Activated CD4-positive, alpha-beta T cell treated with anti-CD3 and anti-CD28 coated beads for 4 hours (primary cell): ENCODE measurements at regions not wholly inside any gene's neighbourhood (a gene's known extent, or its start where the extent isn't known, plus 50 kb on each side); places are given as distances from the start of the nearest gene placed in this dataset.
A peak's percentile ranks its signal among the peaks of the same experiment; 100 is the strongest.
"Not testable (repeated sequence)": the region's sequence is repeated elsewhere in the genome, so short reads cannot be mapped to it uniquely, and the experiment has no call there.

Source experiments
- DNase-seq, 2 donors: peaks; one replicate each; pipeline ENCODE4 v3.0.0-alpha.2; 2020

DNA sequence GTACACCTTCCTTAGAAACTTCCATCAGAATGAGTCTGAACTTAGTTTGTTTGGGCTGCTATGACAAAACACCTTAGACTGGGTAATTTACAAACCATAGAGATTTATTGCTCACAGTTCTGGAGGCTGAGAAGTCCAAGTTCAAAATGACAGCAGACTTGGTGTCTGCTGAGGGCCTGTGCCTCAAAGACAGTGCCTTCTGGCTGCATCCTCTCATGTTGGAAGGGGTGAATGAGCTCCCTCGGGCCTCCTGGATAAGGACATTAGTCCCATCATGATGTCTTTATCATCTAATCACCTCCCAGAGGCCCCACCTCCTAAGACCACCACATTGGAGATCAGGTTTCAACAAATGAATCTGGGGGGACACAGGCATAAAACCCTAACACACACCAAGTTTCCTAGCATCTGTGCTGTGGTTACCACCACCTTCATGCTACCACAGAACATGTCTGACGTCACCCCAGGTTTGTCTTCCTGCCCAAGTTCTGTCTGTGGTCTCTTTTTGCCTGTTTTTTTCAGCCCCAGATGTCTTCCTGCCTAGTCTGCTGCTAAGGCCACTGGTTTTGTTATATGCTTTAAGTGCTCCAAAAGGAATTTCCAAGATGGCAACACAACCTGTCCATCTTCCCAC is 150.9 kb upstream of the COBL start:
- no peak for DNase-seq

DNA sequence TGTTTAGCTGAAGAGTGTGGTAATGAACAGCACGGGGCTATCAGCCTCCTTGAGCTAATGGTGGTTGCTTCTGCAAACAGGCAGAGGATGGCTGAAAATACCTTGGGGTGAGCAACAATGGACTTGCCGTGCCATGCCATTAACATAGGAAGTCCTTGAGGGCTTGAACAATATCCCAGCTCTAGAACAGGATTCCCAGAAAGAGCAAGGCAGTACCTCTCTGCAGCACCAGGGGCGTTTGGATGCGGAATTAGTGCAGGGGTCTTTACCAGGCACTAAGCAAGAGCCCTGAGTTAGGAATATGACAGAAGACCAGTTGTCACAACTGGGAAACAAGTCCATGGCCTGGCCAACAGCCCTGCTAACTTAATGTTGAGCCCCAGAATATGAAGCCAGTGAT is 143.2 kb upstream of the COBL start:
- no peak for DNase-seq

DNA sequence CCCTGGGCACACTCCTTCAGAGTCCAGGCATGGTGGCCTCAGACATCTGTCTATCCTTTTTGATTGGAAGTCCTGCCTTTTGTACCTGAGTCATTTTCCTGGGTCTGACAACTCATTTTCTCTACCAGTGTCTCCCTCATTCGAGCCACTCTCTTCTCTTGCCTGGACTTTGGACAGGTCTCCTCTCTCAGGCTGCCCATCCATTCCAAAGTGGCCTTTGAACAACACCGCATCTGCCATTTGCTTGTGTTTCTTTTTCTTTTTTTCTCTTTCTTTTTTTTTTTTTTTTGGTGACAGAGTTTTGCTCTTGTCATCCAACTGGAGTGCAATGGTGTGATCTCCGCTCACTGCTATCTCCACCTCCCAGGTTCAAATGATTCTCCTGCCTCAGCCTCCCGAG is 142.1 kb upstream of the COBL start:
- DNase-seq: no peak

DNA sequence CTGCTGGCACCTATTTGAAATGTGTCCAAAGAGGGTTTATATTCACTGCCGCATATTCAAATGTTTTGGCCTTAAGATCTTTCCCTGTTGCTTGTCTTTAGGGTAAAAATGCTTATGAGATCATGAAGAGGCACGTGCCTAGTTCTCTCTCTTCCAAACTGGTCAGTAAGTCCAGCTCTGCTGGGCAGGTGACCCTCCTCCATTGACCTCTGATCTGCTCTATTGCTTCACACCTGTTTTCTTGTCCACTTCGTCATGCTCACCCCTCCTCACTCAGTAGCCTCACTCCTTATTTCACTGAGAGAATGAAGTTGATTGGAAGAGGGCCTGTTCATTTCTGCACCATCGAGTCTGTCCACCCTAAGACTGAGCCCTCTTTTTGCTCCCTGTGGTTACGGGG is 140.5 kb upstream of the COBL start:
- no peak for DNase-seq

DNA sequence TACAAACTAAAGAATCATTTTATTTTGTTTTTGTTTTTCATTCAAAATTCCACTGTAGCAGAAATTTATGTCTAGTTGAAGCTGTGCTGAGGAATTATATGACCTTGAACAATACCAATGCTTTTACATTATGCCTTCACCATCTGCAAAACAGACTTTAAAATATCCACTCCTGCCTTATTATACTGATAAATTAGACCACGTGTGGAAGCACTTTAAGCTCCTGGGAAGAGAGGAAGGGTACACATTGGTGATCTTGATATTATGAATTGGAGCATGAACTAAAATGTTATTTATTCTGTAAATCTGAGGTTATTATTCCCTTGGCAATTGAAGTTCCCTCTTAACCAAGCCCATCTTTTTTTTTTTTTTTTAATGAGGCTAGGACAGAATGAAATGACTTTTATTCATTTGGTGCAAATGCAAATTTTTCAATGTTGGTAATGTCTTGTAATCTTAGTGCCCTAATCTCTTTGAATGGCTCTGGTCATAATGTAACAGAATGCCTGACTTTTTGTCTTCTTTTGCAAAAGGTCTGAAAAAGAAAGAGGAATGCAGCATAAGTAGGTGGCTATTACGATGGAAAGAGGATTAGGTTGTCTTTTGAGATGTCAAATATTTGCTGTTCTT is 139.9 kb upstream of the COBL start:
- no peak for DNase-seq

DNA sequence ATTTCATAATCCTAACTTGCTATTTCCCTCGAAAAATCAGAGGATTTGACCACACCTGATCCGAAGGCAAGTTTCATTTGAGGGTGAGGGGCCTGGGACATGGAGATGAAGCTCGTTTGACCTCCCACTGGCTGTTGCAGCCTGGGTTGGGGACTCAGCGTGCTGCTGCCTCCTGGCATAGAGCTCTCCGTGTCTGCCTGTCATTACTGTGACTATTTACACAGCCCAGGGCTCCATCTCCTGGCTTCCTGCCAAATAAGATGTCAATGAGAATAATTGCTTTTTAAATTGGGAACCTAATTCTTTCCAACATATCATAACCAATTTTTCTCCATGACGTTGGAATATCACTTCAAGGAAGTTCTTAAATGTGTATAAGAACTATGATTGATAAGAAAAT is 139.3 kb upstream of the COBL start:
- DNase-seq: no peak

DNA sequence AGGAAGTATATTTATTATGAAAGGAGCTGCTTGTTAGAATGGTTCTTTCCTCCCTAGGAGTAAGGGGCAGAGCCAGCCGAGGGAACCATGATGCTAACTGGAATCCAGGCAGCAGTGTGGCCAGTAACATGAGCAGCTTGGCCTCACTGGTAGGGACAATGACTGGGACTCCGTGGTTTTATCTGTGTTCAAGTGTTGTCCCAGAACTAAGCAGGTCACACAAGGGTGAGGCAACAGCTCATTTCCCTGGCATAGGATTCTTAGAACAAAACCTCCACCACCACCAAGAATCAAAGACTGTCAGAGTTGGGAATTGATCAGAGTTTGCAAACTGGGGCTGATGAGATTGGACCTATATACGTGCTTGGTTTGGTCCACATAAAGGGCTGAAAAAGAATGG is 138.9 kb upstream of the COBL start:
- DNase-seq: no peak

DNA sequence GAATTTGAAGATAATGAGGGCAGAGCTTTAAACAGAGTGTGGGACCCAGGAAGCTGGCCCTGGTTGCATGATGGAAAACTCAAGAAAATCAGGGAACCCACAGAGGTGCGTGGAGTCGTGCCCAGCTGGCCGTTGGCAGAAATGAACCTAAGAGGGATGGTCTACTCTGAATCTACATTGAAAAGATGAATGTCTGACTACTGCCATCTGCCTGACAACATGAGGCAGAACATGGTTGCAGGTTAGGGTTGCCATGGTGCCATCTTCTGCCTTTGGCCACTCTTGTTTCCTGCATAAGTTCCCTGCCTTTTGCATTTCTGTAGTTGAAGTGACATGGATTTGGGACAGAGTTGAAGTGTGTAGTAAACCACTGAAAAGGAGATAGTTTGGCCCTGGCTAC is 138.5 kb upstream of the COBL start:
- DNase-seq: no peak

DNA sequence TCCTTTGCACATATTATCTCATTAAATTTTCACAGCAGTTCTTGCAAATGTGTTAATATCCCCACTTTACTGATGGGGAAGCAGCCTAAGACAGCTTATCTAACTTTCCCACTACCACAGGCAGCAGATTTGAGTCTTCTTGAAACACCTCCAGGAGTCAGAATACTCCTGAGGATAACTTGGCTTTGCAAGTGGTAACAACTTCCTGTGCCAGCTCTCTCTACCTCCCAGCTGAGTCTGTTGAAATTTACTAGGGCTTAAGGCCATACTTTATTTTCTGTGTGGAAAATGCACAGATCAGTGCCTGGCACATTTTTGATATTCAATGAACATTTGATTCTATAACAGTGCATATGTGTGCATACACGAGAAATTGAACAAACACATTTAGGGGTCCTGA is 136.1 kb upstream of the COBL start:
- no peak for DNase-seq

DNA sequence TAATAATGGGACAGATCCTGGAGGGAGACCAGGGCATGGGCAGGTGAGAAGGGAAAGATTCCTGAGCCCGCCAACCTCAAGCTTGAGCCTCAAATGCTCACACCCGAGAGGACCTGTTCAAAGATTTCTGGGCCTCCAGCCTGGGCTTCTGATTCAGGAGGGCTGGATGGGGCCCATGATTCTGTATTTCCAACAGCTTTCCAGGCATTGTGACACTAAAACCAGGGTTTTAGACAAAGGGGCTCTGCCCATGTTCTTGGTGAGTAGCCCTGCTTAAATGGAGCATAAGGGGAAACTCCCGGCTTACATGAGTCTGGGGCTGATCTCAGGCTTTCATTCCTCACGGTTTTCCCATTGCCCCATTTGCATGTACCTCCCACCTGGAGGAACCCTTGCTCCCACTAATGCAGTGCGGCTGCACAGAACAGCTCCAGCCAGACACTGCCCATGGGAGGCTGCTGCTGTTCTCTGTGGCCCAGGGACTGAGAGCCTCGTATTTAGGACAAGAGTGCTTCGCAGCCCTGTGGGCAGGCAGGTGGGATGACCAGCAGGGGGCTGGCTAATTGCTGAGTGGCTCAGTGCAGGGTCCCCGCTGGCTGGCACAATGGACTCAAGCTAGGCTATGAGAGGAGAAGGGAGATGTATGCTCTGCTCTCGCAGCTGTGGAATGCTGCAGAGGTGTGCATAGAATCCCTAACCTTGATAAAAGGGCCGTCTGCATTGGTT is 135.3 kb upstream of the COBL start:
- DNase-seq: no peak

DNA sequence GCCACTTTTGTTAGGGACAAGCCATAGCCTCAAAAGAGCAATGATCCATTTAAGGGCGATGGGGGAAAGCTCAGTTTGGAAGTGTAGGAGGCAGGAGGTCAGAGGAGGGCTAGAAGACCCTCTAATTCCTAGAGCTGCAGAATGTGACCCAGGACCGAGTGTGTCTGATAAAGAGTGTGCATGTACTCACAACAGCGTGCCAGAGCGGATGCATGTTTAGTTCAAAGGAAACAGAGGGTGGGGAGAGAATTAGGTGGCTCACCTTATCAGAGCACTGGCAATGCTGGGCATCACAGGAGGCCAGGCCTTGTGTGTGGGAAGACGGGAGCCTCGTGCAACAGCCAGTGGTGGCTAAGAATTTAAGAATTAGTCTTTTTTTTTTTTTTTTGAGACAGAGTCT is 133.9 kb upstream of the COBL start:
- no peak for DNase-seq

DNA sequence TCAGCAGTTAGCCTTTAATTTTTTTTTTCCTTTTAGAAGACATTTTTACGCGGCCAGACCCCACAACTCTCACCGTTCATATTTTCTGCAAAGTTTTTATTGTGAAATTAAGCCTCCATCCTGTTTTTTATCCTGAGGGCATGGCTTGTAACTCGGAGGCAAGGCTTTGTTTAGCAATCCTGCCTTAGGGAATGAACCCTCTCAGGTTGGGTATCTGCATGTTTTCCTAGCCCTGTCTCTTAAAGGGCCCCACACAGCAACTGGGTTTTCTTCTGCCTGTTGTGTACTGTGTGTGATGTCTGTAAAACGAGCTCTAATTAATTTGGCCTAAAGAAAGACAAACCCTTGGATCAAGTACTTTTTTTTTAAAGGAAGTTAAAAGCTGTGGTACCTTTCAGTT is 130.2 kb upstream of the COBL start:
- no peak for DNase-seq

DNA sequence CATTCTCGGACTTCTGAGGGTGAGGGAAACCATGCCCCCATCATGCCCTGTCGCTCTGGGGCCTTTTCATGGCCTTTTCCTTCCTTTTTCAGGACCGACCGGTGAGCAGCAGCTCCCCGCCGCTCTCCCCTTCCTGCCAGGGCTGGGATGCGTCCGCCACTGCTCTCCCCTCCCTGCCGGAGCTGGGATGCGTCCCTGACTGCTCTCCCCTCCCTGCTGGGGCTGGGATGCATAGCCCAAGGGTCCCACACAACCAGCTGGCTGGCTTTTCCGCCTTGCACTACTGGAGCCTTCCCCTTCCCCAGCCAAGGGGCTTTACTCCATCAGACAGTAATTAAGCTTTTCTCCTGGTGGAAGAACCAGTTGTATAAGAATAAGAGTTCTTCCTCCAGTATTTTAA is 129.7 kb upstream of the COBL start:
- no peak for DNase-seq

DNA sequence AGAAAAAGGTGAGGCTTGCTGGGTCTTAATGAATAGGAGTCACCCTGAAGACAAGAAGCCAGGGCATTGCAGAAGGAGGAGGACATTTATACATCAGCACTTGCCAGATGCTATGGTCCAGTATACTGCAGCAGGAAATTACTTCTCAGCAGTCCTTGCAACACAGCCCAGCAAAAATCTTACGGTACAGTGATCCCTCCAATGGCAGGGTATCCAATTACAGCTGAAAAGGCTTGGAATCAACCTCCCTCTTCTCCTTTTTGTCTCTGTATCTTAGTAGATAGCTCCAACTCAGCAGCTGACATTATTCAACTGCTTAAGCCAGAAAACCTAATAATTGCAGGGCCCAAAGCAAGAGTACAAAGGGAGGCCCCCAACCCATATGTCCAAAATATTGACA is 128.3 kb upstream of the COBL start:
- no peak for DNase-seq

DNA sequence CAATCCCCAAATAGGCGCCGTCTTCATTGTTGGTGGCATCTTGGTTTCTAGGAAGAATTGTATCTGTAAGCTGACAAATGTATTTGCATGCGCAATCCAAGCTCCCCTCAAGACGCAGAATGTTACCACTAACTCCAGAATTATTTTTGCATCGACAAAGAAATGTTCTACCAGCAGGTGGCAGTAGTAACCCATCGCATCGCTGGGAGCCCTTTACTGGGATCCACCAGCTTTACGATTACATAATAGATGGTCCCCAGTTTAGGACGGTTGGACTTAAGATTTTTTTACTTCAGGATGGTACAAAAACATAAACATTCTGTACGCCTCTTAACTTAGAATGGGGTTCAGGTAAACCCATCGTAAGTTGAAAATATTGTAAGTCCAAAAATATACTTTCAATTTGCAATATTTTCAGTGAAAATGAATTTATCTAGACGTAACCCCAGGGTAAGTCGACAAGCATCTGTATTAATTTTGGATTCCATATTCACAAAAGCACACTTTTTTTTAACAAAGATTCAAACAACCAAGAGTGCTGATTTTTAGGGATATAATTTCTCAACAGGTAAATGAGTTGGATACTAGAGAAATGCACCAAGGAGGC is 114.0 kb upstream of the COBL start:
- DNase-seq: peak; percentile 5 to 17

DNA sequence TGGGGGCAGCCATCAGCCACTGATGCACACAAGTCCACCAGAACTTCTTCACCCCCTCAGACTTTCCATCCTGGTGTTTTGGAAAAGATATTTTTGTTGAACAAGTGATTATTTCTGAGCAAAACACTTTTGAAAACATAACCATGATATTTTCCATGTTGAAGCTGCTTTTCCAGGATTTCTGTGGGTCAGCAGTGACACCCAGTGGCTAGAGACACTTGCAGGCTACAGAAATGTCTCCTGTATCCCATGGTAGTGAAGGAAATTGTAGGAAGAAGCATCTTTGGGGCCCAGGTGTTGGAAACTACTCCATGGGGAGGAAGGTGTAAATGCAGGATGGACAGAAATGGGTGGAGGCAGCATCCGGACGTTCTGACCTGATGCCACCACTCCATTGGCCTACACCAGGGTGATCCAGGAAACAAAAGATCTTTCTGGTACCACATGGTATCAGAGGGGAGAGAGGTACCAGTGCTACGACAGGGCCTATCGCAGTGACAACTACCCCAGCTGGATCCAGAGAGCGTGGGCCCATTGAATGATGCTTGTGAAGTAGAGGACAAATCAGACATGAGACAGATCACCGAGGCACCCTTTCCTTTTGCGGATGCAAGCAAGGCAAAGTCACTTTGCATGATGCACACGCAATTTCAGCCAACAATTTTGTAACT is 111.7 kb upstream of the COBL start:
- DNase-seq: no peak

DNA sequence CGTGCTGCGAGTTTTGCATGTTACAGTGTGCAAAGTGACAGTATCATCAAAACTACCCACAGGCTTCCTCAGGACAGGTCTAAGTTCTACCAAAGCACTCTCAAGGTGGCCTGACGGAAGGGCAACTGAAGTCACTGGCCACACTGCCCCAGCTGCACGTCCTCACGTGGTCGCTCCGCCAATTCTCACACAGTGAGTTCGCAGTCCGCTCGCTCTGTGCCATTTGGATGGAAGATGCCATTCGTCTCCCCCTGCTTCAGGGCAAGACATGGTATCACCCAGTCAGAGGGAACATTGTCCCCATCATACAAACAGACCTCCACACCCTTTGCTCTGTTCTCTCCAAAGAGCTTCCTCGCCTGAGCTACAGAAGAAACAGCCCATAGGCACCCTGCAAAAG is 109.6 kb upstream of the COBL start:
- DNase-seq: no peak

DNA sequence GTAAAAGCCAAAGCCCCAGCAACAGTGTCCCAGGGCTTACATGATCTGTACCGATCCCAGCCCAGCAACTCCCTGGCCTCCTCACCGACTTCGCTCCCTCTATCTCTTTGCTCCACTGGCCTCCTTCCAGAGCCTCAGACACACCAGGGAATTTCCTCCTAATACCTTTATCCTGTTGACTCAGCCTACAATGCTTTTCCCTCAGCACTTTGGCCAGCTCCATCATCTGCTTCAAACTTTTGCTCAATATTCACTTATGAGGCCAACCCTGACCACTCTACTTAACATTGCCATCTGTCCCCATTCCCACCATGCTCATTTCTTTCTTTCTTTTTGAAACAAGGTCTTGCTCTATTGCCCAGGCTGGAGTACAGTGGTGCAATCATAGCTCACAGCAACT is 93.3 kb upstream of the COBL start:
- not testable (repeated sequence) for DNase-seq

DNA sequence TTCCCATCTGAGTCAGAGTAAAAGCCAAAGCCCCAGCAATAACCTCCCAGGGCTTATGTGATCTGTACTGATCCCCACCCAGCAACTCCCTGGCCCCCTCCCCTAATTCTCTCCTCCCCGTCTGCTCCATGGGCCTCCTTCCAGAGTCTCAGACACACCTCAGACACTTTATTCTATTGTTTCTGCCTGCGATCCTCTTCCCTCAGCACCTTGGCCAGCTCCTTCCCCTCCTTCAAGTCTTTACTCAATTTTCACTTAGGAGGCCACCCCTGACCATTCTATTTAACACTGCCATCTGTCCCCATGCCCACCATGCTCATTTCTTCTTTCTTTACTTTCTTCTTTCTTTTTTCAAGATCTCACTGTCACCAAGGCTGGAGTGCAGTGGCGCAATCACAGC is 81.0 kb upstream of the COBL start:
- DNase-seq: not testable (repeated sequence)

DNA sequence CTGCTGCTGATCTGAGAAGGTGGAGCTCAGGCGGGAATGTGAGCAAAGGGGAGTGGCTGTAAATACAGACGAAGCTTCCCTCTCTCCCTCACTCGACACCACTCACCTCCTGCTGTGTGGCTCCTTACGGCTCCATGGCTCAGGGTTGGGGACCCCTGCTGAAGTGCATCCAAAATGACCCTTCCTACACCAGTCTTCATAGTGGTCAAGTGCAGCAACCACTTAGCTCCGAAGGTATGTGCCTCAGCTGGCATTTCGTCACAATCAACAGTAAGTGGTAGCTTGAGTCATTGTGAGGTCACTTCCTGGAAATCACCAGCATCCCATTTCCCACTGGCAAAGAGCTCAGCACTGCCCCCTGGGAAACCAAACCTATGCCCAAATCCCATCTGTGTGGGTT is 76.4 kb upstream of the COBL start:
- DNase-seq: not testable (repeated sequence)

DNA sequence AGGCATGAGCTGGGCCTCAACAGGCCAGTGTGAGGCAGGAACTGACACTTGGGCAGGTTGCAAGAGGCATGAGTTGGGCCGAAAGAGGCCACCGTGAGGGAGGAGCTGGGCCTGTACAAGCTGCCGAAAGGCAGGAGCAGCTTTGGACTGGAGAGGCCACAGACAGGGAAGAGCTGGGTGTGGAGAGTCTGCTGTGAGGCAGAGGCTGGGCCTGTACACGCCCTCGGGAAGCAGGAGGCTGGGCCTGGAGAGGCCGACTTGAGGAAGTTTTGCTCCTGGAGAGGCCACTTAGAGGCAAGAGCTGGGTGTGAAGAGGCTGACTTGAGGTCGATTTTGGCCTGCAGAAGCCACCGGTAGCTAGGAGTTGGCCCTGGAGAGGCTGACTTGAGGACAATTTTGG is 73.3 kb upstream of the COBL start:
- not testable (repeated sequence) for DNase-seq

DNA sequence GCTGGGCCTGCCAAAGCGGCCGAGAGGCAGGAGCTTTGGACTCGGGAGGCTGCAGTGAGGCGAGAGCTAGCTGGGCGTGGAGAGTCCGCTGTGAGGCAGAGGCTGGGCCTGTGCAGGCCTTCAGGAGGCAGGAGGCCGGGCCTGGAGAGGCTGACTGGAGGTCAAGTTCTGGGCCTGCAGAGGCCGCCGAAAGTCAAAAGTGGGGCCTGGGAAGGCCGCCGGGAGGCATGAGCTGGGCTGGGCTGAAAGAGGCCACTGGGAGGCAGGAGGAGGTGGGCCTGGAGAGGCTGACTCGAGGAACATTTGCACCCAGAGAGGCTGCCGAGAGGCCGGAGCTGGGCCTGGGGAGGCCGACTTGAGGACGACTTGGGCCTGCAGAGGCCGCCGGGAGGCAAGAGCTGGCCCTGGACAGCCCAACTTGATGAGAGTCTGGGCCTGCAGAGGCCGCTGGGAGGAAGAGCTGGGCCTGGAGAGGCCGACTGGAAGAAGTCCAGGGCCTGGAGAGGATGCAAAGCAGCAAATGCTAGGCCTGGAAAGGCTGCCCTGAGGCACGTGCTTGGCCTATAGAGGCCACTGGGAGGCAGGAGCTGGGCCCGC is 72.7 kb upstream of the COBL start:
- not testable (repeated sequence) for DNase-seq

DNA sequence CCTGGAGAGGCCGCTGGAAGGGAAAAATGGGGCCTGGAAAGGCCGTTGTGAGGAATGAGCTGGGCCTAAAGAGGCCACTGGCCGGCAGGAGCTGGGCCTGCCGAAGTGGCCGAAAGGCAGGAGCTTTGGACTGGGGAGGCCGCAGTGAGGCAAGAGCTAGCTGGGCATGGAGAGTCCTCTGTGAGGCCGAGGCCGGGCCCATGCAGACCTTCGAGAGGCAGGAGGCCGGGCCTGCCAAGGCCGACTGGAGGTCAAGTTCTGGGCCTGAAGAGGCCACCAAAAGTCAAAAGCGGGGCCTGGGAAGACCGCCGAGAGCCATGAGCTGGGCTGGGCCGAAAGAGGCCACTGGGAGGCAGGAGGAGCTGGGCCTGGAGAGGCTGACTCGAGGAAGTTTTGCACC is 71.6 kb upstream of the COBL start:
- not testable (repeated sequence) for DNase-seq
